ENCODE measurements at regions not wholly inside any gene's neighbourhood (a gene's known extent, or its start where the extent isn't known, plus 50 kb on each side); places are given as distances from the start of the nearest gene placed in this dataset.

- no peak for DNase-seq (ENCODE audit: low read depth in 4 of 4, low spot score in 2 of 4)
Measured at GRCh38 chr7:36002900-36003299, 150.2 kb upstream of the EEPD1 start.

GRCh38 chr7:36003343-36003742 lies 149.7 kb upstream of the EEPD1 start:
- DNase-seq (ENCODE audit: low read depth in 4 of 4, low spot score in 2 of 4): no peak

GRCh38 chr7:36005293-36005692 lies 147.8 kb upstream of the EEPD1 start:
- no peak for DNase-seq (ENCODE audit: low read depth in 4 of 4, low spot score in 2 of 4)

DNA sequence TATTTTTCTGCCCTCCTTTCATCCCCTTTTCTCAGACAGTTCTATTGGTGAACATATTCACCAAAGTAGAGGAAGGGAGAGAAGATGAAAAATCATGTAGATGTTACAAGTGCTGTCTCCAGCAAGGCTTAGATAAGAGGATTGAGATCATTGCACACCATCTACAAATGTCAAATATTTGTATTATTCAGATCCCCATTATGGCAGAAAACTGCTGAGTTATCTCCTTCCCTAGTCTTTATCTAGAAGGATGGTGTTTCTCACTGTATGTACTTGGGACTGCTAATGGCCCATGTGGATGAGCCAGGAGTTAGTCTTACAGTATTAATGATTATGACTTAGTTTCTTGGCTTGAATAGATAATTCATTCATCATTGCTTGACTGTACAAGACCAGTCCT lies 147.2 kb upstream of the EEPD1 start:
- no peak for DNase-seq (ENCODE audit: low read depth in 4 of 4, low spot score in 2 of 4)

DNA sequence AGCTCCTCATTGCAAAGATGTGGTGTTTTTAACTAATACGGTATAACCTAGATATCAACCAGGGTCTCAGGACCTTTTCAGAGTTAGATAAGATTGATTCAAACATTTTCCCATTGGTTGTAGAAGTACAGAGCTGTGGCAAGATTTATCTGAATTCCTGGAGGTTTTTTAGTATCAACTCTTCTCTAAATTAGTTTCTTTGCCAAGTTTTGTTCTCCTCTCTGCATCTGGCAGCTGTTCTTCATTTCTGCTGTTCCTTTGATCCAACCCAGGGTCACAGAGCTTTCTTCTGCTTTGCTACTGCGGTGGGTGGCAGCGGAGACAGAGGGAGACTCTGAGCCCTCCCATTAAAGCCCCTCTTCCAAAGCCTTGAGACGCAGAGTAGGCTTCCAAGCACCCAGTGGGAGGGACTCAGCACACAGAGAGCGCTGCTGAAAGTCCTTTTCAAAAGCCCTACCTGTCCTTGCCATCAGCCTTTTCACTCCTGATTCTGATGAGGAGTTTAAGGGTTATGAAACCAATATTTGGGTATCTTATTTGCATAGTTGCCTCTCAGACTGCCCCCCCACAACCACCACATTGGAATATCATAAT lies 146.3 kb upstream of the EEPD1 start:
- no peak for DNase-seq (ENCODE audit: low read depth in 4 of 4, low spot score in 2 of 4)

- no peak for DNase-seq (ENCODE audit: low read depth in 4 of 4, low spot score in 2 of 4)
Measured at GRCh38 chr7:36010656-36011587, 142.1 kb upstream of the EEPD1 start.

- DNase-seq (ENCODE audit: low read depth in 4 of 4, low spot score in 2 of 4): no peak
Measured at GRCh38 chr7:36011588-36011965, 141.5 kb upstream of the EEPD1 start.

DNA sequence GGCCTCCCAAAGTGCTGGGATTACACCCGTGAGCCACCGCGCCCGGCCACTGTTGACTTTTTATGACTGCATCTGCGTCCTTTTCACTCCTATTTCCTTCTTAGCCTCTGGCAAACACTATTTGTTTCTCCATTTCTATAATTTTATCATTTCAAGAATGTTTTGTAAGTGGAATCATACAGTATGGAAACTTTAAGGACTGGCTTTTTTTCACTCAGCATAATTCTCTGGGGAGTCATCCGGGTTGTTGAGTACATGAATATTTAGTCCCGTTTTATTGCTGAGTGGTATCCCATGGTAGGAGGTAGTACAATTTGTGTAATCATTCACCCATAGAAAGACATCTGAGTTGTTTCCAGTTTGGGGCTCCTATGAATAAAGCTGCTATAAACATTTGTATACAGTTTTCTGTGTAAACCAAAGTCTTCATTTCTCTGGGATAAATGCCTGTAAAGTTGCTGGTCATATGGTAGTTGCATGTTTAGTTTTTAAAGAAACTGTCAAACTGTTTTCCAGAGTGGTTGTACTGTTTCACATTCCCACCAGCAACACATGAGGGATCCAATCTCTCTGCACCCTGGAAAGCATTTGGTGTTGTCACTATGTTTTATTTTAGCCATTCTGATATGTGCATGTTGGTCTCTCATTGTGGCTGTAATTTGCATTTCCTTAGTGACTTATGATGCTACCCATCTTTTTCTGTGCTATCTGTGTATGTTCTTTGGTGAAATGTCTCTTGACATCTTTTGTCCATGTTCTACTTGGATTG lies 139.6 kb upstream of the EEPD1 start:
- no peak for DNase-seq (ENCODE audit: low read depth in 4 of 4, low spot score in 2 of 4)

GRCh38 chr7:36014961-36015360 lies 138.1 kb upstream of the EEPD1 start:
- DNase-seq (ENCODE audit: low read depth in 4 of 4, low spot score in 2 of 4): no peak

DNA sequence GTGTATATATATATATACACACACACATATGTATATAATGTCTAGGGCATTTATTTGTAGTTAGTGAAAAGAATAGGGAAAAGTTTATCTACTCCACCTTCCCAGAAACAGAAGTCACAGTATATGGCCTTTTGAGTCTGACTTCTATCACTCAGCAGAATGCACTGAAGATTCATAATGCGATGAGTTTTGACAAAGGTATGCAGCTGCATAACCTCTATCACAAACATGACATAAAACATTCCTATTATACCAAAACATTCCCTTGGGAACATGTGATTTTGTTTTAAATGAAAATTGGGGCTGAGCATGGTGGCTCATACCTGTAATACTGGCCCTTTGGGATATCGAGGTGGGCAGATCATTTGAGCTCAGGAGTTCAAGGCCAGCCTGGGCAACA lies 137.3 kb upstream of the EEPD1 start:
- DNase-seq (ENCODE audit: low read depth in 4 of 4, low spot score in 2 of 4): no peak

DNA sequence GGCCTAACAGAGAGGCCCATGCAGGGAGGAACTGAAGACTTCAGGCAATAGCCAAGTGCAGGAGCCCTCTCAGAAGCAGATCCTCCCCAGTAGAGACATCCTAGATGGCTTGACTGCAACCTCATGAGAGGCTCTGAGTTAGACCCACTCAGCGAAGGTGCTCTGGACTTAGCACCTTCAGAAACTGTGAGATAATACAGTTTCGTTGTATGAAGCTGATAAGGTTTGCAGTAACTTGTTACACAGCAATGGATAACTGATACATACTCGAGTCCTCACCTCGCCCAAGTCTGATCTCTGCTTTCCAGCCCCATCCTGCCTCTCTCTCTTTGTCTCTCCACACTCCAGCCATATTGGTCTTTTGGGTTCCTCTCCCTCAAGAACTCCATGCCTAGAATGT lies 136.4 kb upstream of the EEPD1 start:
- DNase-seq (ENCODE audit: low read depth in 4 of 4, low spot score in 2 of 4): no peak

- no peak for DNase-seq (ENCODE audit: low read depth in 4 of 4, low spot score in 2 of 4)
Measured at GRCh38 chr7:36017111-36017510, 135.9 kb upstream of the EEPD1 start.

DNA sequence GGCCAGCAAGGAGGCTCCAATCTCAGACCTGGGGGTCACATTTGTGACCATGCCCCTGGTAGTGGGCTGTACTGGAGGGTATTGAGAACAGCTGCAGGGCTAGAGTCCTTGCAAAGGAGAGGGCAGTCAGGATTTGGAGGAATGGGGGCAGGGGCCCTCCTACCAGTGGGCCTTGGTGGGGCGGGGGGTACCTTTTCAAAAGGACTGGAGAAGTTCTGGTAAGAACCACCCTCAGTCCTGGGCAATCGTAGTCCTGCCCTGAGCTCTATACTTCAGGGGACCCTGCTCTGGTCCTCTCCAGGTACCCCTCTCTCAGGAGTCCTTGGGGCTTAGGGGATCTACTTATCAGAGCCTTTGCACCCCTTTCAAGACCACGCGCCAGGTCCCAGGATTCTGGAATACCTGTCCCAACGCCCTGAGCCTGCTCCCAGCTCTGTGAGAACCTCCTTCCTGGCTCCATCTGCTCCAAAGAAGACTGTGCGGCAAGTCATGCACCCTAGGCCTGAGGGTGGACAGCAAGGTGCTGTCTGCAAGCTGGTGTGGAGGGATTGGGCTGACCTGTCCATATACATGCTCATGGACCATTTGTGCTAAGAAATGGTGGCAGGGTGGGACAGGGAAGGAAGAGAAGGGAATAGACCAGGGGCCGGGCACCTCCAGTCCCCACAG lies 134.1 kb upstream of the EEPD1 start:
- no peak for DNase-seq (ENCODE audit: low read depth in 4 of 4, low spot score in 2 of 4)

DNA sequence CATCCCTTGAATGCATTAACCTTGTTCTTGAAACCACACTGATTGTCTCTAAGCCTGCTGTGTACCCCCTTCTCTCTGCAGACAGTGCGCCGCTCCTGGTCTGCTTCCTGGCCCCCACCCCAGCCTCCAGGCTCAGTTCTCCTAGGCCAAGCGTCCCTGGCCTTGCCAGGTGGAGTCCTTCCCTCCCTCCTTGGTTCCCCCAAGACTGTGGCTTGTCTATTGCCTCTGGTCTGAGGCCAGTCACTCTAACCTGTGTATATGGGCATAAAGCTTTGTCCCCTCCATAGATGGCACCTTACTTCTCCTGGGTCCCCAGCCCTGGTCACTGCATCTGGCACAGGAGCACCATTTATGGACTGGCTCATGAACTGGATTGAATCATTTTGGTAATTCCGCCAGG lies 133.5 kb upstream of the EEPD1 start:
- no peak for DNase-seq (ENCODE audit: low read depth in 4 of 4, low spot score in 2 of 4)

DNA sequence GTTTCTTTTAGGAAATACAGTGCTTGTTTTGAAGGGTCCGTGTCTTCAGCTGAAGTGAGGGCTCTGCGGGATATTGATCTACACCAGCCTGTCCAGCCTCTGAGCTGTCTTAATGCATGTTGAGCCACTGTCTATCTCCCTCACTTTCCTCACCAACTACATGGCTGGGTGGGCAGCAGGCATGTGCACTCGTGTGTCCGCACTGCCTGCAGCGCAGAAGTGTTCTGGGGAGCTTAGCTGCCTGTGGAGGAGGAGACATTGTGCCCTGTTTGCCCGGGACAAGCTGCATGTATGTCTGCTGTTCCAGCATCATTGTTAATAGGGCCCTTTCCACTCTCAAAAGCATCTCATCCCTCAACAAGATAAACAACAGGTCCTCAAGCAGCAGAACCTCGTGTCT lies 133.1 kb upstream of the EEPD1 start:
- DNase-seq (ENCODE audit: low read depth in 4 of 4, low spot score in 2 of 4): peak in 3 of 4 donors; percentile 20 to 26 (median 25)

DNA sequence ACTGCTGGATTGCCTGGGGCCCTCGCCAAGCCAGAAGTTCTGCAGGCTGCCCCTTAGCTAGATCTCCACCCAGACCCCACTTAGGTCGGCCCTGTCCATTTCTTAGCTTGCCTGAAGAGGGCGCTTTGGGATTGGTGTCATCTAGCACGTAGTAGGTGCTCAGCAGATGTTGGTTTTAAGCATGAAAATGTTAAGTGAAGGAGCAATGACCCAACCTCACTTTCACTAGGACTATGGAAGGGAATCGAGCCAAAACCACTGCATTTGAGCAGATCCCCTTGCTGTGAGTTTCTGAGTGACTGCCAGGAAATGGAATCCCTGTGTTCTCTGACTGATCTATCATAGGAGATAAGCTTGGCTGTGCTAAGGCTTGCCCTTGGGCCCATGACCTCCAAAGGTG lies 131.7 kb upstream of the EEPD1 start:
- DNase-seq (ENCODE audit: low read depth in 4 of 4, low spot score in 2 of 4): no peak

- no peak for DNase-seq (ENCODE audit: low read depth in 4 of 4, low spot score in 2 of 4)
Measured at GRCh38 chr7:36021917-36022550, 131.0 kb upstream of the EEPD1 start.

- DNase-seq (ENCODE audit: low read depth in 4 of 4, low spot score in 2 of 4): no peak
Measured at GRCh38 chr7:36023033-36023560, 130.0 kb upstream of the EEPD1 start.

GRCh38 chr7:36025190-36025589 lies 127.9 kb upstream of the EEPD1 start:
- DNase-seq (ENCODE audit: low read depth in 4 of 4, low spot score in 2 of 4): no peak

DNA sequence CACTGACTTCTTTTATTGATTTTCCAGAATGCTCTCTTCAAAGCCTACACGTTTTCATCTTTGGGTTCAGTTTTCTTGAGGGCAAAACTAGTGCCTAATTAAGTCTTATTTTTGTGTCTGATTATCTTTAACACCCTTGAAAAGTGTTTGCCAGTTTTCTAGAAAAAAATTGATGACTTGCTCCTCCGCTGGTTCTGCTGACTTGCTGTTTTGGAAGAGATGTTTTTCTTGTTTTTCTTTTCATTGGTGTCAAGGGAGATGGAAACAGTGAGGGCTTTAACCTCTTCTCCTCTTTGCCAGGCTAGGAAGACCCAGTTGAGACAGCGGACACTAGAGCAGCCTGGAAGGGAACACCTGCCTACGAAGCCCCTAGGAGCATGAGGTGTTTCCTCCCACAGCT lies 123.7 kb upstream of the EEPD1 start:
- DNase-seq (ENCODE audit: low read depth in 4 of 4, low spot score in 2 of 4): no peak

Measured in left renal cortex interstitium (tissue), 4 donors.